Stimulated activated CD4-positive, alpha-beta T cell treated with anti-CD3 and anti-CD28 coated beads, Interleukin-4, amount 100 ng/mL, for 48 hours (primary cell): ENCODE measurements at regions not wholly inside any gene's neighbourhood (a gene's known extent, or its start where the extent isn't known, plus 50 kb on each side); places are given as distances from the start of the nearest gene placed in this dataset.

ENCODE experiments used
- DNase-seq, 2 donors: peaks; one replicate each; pipeline ENCODE4 v3.0.0-alpha.2; 2020; ENCODE audit warnings: low read depth in 2 of 2

DNA sequence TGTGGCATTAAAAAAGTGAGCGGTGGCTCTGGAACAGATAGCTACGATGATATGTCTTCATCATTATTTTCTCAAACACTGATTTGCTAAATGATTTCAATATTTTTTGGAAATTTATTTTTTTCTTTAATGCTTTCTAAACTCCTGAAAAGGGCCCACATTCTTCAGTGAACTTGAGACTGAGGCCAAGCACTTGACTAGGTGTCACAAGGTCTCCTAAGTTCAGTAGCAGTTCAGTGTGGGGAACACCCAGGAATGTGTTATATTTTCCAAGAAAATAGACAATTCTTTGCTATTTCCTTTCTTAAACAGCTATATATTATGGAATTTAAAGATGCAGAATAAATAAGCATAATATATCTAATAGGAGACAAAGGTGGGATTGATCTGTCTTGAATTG, 850.9 kb downstream of the USP25 start:
- no peak for DNase-seq

DNA sequence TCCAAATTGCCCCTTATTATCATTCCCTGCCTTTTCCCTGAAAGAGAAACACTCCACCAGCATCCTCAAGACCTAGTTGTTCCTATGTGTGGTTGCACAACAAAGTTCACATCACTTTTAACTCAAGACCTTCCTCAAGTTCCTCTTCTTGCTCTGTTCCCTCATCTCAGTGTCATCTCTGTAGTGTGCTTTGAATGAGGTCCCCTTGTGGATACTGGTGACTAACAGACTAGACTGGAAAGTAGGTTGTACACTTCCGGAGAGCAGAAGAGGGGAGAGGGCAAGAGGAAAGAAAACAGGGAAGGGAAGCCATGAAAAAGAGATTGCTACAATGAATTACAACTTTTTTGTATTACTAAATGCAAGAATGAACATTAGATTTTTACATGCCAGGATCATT, 853.8 kb downstream of the USP25 start:
- no peak for DNase-seq

DNA sequence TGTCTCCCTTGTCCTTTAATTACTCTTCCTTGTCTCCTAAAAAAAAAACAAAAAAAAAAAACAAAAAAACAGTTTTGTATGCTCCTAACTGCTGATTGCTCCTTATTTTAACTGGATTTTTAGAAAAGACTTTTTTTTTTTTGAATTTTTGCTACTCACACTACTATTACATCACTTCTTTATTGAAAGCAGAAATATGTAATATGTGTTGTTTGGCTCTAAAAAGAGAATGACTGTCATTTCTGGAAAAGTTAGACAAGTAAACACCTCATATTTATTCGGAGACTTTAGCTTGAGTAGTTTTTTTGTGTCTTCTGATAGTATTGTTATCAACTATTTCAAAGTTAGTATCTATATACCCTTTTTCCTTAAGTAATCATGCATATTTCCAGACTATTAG, 855.0 kb downstream of the USP25 start:
- DNase-seq, result no peak

DNA sequence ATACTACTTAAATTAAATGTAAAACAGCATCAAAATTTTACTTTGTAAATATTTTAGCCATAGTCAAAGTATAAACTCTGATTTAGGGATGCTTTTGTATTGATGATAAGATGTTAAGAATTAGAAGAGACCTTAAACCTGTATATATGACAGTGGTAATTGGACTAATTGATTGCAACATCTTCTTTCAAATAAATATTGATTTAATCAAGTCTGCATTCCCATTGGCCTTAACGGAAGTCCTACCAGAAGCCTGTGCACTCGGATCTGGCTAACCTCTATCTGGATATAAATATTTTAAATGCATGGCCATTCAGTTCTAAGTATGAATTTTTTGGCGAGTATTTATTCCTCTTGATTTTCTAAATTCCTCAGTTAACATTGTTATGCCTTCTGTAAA, 856.1 kb downstream of the USP25 start:
- no peak for DNase-seq

DNA sequence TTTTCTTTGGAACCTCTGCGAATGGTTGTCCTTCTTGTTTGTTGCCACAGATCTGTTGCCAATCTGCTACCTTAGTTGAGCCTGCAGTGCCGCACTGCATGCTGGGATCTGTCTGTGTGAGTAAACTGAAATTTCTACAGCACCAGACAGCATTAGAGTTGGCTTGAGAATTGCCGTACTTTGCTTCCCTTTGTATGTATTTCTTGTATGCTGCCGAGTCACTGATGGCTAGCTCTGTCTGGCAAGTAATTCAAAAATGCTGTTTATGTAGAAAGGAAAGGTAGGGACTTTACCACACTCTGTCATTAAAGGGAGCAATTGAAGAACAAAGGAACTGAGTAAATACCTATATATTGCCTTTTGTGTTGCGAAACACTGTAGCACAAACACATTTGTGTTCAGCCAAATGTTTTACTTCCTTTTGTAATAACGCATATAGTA, 857.4 kb downstream of the USP25 start:
- no peak for DNase-seq

DNA sequence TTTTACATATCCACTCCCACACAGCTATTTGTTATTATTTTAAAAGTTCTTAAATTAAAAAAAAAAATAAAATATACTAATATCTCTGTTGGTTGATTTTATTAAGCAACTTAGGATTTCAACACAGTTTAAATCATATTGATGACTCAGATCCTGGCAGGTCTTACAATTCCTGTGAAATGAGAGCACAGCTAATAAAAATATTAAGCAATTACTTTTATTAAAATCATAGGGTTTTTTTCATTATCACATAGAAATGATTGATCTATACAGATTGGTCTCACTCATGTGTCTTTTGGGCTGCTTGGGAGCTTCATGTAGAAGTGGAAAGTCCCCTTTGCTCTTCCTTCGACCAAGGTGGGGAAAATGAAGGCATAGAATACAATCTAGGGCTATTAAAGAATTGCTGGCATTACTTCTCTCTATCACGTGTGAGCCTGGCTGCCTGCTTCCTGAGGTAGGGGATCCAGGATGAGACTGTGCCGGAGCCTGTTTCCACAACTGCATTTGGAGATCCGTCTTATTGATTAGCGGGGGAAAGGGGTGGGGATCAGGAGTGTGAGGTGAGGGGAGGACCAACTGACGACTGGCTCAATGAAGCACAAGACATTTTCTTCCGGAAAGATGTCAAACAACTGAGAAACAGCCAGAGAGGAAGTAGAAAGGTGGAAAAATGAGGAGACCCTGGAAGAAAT, 858.0 kb downstream of the USP25 start:
- DNase-seq, result no peak

DNA sequence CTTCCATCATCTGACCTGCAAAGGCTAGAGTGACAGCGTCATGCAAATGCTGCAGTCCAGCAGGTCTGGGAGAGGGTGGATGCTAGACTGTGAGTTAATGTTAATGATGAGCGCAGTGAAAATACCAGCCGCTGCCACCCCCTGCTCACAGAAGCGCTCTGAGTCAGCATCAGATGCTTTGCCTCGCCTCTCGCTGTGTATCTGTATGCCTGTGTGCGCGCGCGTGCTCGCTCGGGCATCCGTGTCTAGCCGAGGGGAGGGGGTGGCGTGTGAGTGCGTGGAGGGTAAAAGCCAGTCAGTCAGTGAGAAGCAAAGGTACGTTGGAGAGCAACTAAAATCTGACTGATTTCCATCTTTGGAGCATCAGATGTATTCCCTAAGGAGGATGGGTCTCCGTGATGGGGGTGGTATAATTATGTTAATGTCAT, 858.7 kb downstream of the USP25 start:
- no peak for DNase-seq

DNA sequence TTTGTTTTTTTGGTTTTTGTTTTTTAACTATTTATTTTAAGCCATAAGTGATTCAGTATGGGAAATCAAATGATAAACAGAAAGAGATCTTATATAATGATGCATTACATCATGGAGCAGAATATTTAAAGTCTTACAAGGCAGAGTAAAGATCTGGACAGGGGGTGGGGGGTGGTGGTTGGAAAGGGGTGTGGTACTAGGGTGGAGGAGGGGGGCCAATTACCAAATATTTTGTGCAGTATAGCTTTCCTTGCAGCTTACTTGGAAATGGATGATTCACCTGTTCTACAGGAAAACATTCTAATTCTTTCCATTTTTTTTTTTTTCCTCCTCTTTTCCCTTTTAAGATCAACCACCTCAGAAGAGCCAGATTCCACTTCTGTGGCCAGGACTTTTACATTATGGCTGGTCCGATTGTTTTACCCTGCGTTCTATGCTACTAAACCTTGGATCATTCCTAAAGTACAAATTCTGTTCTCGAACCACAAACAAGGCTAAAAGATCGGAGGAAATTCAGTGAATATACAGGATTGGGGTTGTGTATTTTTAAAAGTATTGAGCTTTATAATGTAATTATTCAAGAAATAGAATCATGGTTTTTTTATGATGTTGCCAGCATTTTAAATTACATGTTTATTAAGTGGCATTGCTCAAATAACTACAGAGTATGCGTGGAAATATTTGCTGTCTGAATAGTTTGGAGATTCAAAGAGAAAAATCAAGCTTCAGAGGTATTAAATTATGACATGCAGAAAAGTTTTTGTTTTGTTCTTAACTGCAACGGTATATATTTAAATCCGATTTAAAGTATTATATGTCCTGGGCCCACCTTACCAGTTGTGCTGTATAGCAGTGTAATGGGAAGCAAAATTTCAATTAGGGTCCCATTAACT, 859.5 kb downstream of the USP25 start:
- DNase-seq, result no peak

DNA sequence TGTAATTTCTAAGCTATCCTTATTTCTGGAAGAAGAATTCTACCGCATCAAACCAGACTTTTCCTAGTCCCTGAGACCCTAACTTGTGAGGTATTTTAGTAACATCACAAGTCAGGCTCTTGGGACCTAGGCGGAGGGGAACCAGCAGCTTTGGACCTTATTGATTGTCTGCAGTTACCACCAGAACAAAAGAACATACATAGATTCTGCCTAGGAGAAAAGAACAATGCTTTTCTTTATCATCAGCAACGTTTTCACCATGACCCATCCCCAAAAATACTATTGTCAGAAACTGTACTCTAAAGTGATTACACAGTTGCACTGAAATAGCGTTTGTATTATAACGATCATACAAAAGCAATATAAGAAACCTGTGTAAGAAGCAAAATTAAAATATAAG, 860.4 kb downstream of the USP25 start:
- DNase-seq, result no peak

DNA sequence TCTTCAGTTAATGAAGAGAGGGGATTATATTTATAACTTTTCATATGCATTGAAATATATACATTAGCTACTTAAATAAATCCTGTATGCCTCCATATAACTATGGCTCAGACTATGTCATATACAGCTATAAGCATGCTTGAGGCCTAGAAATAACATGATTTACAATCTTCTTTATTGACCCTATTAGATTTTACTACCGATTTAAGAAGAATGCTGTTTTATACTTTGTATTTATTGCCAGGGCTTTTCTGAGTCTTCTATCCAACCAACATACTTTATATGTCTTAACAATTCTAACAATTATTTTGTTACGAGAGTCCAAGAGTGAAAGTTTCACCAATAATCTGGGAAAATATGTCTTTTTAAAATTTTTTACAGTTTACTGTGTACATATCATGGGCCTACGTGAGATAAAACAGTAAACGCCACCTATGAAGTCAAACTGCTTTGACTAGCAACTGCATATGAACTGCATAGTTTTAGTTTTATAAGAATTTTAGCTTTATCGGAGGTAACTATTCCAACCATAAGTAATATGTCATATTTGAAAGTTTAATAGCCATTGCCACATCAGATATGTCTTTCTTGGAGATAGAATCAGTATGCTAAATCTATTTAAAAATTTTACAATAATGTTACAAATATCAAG, 861.0 kb downstream of the USP25 start:
- DNase-seq, result no peak

DNA sequence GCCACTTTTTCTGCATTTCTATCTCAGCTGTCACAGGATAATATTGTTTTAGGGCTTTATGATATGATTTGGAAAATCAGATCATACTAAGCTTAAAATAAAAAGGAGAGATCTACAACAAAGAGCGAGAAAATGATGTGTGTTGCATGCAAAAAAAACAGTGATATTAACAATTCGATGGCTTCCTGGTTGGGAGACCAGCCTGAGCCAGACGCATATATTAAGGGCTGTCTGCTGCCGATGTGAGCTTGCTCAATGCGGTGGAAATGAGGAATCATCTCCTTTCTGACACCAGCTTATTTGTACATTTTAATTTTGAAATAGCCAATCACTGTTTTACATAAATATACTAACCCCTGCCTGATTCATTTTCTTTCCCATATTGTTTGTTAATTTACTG, 862.6 kb downstream of the USP25 start:
- DNase-seq, result no peak

DNA sequence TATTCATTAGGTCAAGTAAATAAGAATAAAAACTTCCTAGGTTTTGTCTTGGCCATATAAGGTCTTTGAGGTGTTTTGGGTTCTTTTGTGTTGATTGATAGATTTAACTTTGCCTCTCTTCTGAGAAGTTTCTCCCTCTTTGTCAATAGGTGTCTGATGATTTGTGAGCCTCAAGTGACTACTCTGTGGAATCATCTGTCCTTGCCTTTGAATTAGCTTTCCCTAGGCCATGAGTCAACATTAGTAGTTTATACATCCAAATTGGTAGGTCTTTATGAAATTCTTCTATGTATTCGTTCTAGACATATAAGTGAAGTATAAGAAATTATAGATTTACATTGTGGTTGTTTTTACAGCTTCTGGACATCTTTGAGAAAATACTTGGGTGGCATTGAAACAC, 864.4 kb downstream of the USP25 start:
- no peak for DNase-seq

DNA sequence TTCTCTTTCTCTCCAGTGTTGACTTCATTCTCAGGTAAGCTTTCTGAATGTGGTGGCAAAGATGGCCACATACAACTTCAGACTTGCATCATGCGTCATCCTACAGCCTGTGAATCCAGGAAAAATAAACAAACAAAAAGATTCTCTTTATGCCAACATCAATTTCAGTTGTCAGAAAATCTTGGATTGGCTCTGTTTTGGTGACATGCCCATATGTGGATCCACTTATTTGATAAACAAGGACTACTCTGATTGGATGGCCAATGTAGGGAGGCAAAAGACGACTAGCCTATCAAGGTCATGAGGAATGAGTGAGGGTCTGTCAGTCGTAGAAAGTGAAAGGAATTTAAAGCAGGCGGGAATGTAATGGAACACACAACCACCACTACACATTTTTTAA, 866.6 kb downstream of the USP25 start:
- DNase-seq, result no peak

DNA sequence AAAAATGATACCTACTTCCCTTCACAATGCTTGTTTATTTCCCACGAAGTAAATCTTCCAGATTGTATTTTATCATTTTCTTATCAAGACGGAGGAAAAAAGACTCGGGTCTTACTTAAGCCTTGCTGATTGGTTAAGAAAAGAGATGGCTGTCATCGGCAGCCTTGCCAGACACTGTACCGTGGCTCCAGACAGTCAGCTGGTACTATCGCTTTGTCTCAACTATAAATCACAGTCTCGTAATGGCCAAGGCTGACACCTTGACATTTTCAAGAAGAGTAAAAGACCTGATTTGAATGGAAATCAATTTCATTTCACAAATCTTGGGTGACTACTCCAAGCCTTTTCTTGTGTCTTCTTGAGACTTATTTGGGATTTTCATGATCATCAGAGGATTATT, 868.0 kb downstream of the USP25 start:
- no peak for DNase-seq

DNA sequence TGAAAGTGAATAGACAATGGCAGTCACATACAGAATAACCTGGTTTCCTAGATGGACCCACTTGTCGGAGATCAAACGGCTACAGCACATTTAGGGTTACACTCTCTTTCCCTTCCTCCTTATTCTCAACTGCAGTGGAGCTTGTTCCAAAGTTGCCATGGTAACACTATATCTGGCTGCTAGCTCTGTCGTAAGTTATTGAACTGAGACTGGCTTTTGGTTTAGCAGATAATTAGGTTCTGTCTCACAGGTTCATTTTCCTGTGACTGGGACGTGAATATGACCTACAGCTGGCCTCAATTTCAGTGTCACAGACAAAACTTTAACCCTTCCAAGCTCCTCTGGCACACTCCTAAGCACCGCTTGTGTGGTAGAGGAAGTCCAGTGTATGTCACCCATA, 875.8 kb downstream of the USP25 start:
- DNase-seq, result no peak

DNA sequence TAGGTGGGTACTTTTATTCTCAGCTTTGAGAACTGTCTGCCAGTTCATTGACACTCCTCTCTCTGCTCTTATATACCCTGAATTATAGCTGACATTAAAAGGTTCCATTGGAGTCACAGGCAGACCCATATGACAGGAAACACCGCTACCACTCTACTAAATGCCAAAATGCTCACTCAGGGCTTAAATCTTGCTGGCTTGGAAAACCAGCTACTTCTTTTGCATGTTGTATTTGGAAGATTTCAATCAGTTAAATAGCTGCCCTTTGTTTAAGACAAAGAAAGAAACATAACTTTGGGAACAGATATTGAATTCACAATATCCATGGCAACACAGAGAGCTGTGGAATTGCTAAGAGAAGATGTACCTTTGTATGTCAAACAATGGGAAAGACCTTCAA, 876.5 kb downstream of the USP25 start:
- DNase-seq, result no peak

DNA sequence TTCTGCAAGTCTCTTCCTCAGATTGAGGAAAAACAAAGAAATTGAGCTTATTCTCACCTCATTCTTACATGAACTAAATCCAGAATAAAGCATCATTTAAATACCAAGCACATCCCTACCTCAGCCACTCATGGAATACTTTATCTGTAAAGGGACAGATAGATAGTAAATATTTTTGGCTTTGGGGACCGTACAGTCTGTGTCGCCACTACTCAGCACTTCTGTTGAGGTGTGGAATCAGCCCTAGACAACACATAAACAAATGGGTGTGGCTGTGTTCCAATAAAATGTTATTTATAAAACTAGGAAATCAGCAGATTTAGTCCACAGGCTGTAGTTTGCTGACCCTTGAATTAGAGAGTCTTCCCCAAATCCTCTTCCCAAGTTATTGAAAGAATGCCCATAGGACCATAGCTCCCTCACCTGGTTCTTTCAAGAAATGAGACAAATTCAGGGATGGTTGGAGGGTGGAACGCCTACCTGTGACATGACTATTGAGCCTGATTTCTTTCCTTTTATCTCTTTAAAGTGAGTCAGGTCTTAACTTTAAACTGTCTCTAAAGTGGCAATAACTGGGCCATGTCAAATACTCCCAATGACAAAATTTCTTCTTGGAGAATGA, 878.5 kb downstream of the USP25 start:
- no peak for DNase-seq

DNA sequence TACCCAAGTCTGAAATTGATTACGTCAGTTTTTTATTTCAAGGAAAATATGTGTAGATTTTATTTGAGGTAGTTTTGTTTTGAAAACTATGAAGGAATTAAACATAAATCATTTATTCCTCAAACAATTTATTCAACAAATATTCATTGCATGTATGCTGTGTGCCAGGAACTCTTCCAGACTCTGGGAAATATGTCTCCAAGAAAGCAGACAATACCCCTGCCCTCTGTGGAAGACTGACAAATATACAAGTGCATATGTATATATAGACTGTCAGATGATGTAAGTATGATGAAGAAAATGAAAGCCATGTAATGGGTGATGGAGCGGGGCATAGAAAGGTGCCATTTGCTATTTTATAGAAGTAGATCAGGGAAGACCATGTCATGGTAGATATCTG, 889.5 kb downstream of the USP25 start:
- DNase-seq, result no peak

DNA sequence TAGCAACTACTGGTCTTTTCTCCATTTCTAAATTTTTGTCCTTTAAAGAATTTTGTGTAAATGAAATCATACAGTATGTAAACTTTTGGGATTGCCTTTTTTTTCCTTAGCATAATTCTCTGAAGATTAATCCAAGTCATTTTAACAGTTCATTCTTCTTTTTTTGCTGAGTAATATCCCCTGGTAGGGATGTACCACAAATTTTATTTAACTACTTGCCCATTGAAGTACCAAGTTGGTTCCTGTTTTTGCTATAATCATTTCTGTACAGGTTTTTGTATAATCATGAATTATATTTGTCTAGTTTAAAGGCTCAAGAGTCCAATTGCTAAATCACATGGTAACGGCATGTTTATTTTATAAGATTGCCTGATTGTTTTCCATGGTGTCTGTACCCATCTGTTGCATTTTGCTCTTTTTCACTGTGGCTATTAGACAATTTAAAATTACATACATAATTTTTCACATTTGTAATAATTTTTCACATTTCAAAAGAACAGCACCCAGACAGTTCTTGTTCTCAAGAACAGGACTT, 891.1 kb downstream of the USP25 start:
- DNase-seq, result no peak

DNA sequence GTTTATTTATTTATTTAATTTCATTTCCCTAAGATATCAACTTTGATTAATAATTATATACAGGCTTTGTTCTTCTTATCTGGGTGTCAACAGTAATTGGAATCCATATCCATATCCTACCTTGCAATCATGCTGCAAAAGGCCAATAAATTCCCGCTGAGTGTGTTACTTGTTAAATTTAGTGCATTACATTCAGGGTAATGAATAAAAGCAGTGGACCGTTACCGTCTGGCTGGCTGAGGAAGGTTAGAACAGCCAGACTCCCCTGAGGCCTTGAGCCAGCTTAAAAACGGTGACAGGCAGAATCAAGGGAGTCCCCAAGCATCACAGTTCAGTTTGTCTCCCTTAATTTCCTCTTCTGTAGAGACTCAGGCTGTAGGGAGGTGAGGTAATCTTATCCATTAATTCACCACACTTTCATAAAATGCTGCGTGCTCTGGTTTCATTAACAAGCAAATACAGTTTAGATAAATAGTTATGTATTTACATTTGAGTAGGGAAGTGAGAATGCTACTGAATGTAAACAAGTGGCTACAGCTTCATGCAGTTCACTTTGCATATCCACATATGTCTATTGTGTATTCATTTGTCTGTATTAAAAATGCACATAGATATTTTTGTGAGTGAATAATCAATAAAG, 888.2 kb upstream of the CXADR start:
- no peak for DNase-seq

DNA sequence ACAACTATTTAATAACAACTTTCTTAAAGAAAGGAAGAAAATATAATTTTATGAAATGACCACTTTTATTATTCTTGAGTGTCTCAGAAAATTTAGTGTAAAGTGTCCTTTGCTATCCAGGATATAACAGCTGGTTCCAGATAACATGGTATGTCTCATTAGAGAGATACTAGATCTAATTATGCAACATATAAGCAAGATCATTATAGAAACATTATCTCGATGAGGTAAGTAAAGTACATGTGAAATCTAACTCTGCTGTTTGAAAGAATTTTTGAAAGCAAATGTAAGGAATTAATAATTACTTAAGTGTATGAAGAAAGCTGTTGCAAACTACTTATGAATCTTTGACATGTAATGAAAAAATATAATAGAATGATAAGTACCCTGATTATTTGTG, 887.4 kb upstream of the CXADR start:
- no peak for DNase-seq
